ENCODE measurements at regions not wholly inside any gene's neighbourhood (a gene's known extent, or its start where the extent isn't known, plus 50 kb on each side); places are given as distances from the start of the nearest gene placed in this dataset.
"Not testable (repeated sequence)": the region's sequence is repeated elsewhere in the genome, so short reads cannot be mapped to it uniquely, and the experiment has no call there.

GRCh38 chr16:31975826-31976419 is 102.3 kb downstream of the ZNF267 start:
- H3K4me3 ChIP-seq (ENCODE audit: low read length) = not testable (repeated sequence)

GRCh38 chr16:31978463-31978862 is 104.9 kb downstream of the ZNF267 start:
- H3K4me3 ChIP-seq (ENCODE audit: low read length) = not testable (repeated sequence)

- not testable (repeated sequence) for H3K4me3 ChIP-seq (ENCODE audit: low read length)
Observed at GRCh38 chr16:31981739-31982138, 108.1 kb downstream of the ZNF267 start.

- not testable (repeated sequence) for H3K4me3 ChIP-seq (ENCODE audit: low read length)
Observed at GRCh38 chr16:31982986-31983385, 109.4 kb downstream of the ZNF267 start.

- H3K4me3 ChIP-seq (ENCODE audit: low read length) = not testable (repeated sequence)
Observed at GRCh38 chr16:31983666-31984065, 110.1 kb downstream of the ZNF267 start.

- H3K4me3 ChIP-seq (ENCODE audit: low read length) = not testable (repeated sequence)
Observed at GRCh38 chr16:31986895-31987294, 113.3 kb downstream of the ZNF267 start.

- not testable (repeated sequence) for H3K4me3 ChIP-seq (ENCODE audit: low read length)
Observed at GRCh38 chr16:31988595-31989581, 115.3 kb downstream of the ZNF267 start.

GRCh38 chr16:31990261-31990660 is 116.7 kb downstream of the ZNF267 start:
- not testable (repeated sequence) for H3K4me3 ChIP-seq (ENCODE audit: low read length)

GRCh38 chr16:31990980-31991379 is 117.4 kb downstream of the ZNF267 start:
- not testable (repeated sequence) for H3K4me3 ChIP-seq (ENCODE audit: low read length)

GRCh38 chr16:31996325-31996724 is 122.7 kb downstream of the ZNF267 start:
- H3K4me3 ChIP-seq (ENCODE audit: low read length) = not testable (repeated sequence)

- H3K4me3 ChIP-seq (ENCODE audit: low read length) = not testable (repeated sequence)
Observed at GRCh38 chr16:32002496-32002895, 128.9 kb downstream of the ZNF267 start.

GRCh38 chr16:32003819-32004218 is 130.2 kb downstream of the ZNF267 start:
- not testable (repeated sequence) for H3K4me3 ChIP-seq (ENCODE audit: low read length)

- not testable (repeated sequence) for H3K4me3 ChIP-seq (ENCODE audit: low read length)
Observed at GRCh38 chr16:32038783-32039496, 165.3 kb downstream of the ZNF267 start.

- not testable (repeated sequence) for H3K4me3 ChIP-seq (ENCODE audit: low read length)
Observed at GRCh38 chr16:32039919-32040318, 166.3 kb downstream of the ZNF267 start.

- not testable (repeated sequence) for H3K4me3 ChIP-seq (ENCODE audit: low read length)
Observed at GRCh38 chr16:32066016-32066651, 187.0 kb upstream of the TP53TG3D start.

GRCh38 chr16:32071586-32071985 is 181.5 kb upstream of the TP53TG3D start:
- not testable (repeated sequence) for H3K4me3 ChIP-seq (ENCODE audit: low read length)

- H3K4me3 ChIP-seq (ENCODE audit: low read length) = not testable (repeated sequence)
Observed at GRCh38 chr16:32083891-32084290, 169.2 kb upstream of the TP53TG3D start.

GRCh38 chr16:32084656-32085401 is 168.3 kb upstream of the TP53TG3D start:
- peak overlapping the region; percentile 24; the same call in 1 of the 2 replicates for H3K4me3 ChIP-seq (ENCODE audit: low read length)

GRCh38 chr16:32085438-32086141 is 167.5 kb upstream of the TP53TG3D start:
- H3K4me3 ChIP-seq (ENCODE audit: low read length) = peak overlapping the region; percentile 36; the same call in 1 of the 2 replicates

- not testable (repeated sequence) for H3K4me3 ChIP-seq (ENCODE audit: low read length)
Observed at GRCh38 chr16:32115562-32115961, 137.5 kb upstream of the TP53TG3D start.
